Esophagus muscularis mucosa (tissue), 4 donors: ENCODE measurements at regions not wholly inside any gene's neighbourhood (a gene's known extent, or its start where the extent isn't known, plus 50 kb on each side); places are given as distances from the start of the nearest gene placed in this dataset.
"Not testable (repeated sequence)": the region's sequence is repeated elsewhere in the genome, so short reads cannot be mapped to it uniquely, and the experiment has no call there.

Experiments used
- DNase-seq: peaks from one replicate; pipeline ENCODE4 v3.0.0-alpha.2; 2017; ENCODE audit errors: extremely low spot score
- H3K27ac ChIP-seq, 4 donors: fragments of 200-600 bp; sonication (generic); replicated peaks in 1 of 4; 1 replicate in 3 of 4; 2 replicates in 1 of 4; pipeline ENCODE4 v1.5.1; 2016 to 2019; ENCODE audit warnings: mild to moderate bottlenecking in 1 of 4
- H3K27me3 ChIP-seq, 4 donors: fragments of 200-600 bp; sonication (generic); one replicate each; pipeline versions ENCODE4 v1.5.1 to v1.6.0; 2016 to 2019
- H3K36me3 ChIP-seq, 4 donors: fragments of 200-600 bp; sonication (generic); one replicate each; pipeline ENCODE4 v1.5.1; 2016 to 2019
- H3K4me1 ChIP-seq, 4 donors: fragments of 200-600 bp; sonication (generic); one replicate each; pipeline ENCODE4 v1.5.1; 2016 to 2019
- H3K4me3 ChIP-seq, 4 donors: fragments of 200-600 bp; sonication (generic); 1 replicate in 2 of 4; 2 replicates in 2 of 4; pipeline ENCODE4 v1.5.1; 2016 to 2019; ENCODE audit warnings: mild to moderate bottlenecking in 4 of 4, moderate library complexity in 1 of 4
- H3K9me3 ChIP-seq, 4 donors: fragments of 200-600 bp; sonication (generic); 1 replicate in 3 of 4; 2 replicates in 1 of 4; pipeline ENCODE4 v1.5.1; 2016 to 2019
- CTCF ChIP-seq, 3 experiments: fragments of 200-600 bp in 2 of 3; fragments of 450-650 bp in 1 of 3; sonication (generic) in 2 of 3; IDR thresholded peaks; one replicate each; pipeline ENCODE4 v1.5.1; 2017 to 2019; ENCODE audit warnings: antibody characterized with exemption in 3 of 3, mild to moderate bottlenecking in 2 of 3, moderate library complexity in 1 of 3
- EP300 ChIP-seq: sonication (generic); formaldehyde crosslinking; IDR thresholded peaks from one replicate; pipeline ENCODE4 v1.6.1; 2017; ENCODE audit warnings: antibody characterized with exemption
- POLR2A ChIP-seq: fragments of 450-650 bp; IDR thresholded peaks from one replicate; pipeline ENCODE4 v1.6.1; 2017; ENCODE audit warnings: antibody characterized with exemption, moderate library complexity, mild to moderate bottlenecking, low read depth
- POLR2AphosphoS5 ChIP-seq, 2 donors: sonication (generic); formaldehyde crosslinking; IDR thresholded peaks; one replicate each; pipeline ENCODE4 v1.6.1; 2017; ENCODE audit warnings: antibody characterized with exemption in 2 of 2
- WGBS: methylation state at CpG from one replicate; pipeline ENCODE4 v1.1.5; 2018; 5-methylcytosine and 5-hydroxymethylcytosine counted together
- intact Hi-C: fragments of 100-400 bp; cut with DNase I; formaldehyde crosslinking; loops from one replicate; pipeline ENCODE4 v1.15.1; 2023

- Histone ChIP-seq H3K27ac (no peak overlapping the region), H3K9me3 (no peaks in the 10 kb centered on the region), H3K4me1 (no peaks in the 10 kb centered on the region), H3K36me3 (no peaks in the 10 kb centered on the region), H3K27me3 (peaks cover 0 to 44% (median 0%) of the 10 kb centered on the region in 4 donors), H3K4me3 (no peak overlapping the region)
- intact Hi-C loops: no loop called here
- TF ChIP-seq POLR2AphosphoS5 (IDR thresholded peaks at IDR 0.05) (no peak), EP300 (no peak), CTCF (IDR thresholded peaks at IDR 0.05) (no peak), POLR2A (no peak)
- WGBS: 90% methylated on average over 20 of the region's 20 CpGs
- no peak for DNase-seq
Observed at GRCh38 chr1:53398576-53399365, 60.4 kb upstream of the DMRTB1 start.

- peaks cover 0 to 44% (median 0%) of the 10 kb centered on the region in 4 donors for H3K27me3 ChIP-seq
- H3K9me3 ChIP-seq, DNase-seq, H3K36me3 ChIP-seq, H3K4me3 ChIP-seq, H3K27ac ChIP-seq, H3K4me1 ChIP-seq, intact Hi-C loops: not testable (repeated sequence)
- WGBS: 95% methylated on average over 15 of the region's 15 CpGs
Observed at GRCh38 chr1:53399370-53400133, 59.6 kb upstream of the DMRTB1 start.

GRCh38 chr1:53400761-53401674, 58.2 kb upstream of the DMRTB1 start:
- H3K9me3 ChIP-seq: no peaks in the 10 kb centered on the region
- H3K4me3 ChIP-seq: no peak overlapping the region
- TF ChIP-seq CTCF (IDR thresholded peaks at IDR 0.05): no peak
- TF ChIP-seq EP300: no peak
- TF ChIP-seq POLR2A: no peak
- no peak for TF ChIP-seq POLR2AphosphoS5 (IDR thresholded peaks at IDR 0.05)
- DNase-seq: no peak
- H3K36me3 ChIP-seq: no peaks in the 10 kb centered on the region
- H3K27me3 ChIP-seq: peaks cover 0 to 44% (median 0%) of the 10 kb centered on the region in 4 donors
- no peak overlapping the region for H3K27ac ChIP-seq
- intact Hi-C loops: no loop called here
- 90% methylated on average over 14 of the region's 14 CpGs for WGBS
- no peaks in the 10 kb centered on the region for H3K4me1 ChIP-seq

- 88% methylated on average over 10 of the region's 11 CpGs for WGBS
- intact Hi-C loops: no loop called here
- TF ChIP-seq POLR2AphosphoS5 (IDR thresholded peaks at IDR 0.05): no peak
- TF ChIP-seq EP300: no peak
- TF ChIP-seq CTCF (IDR thresholded peaks at IDR 0.05): no peak
- no peak for TF ChIP-seq POLR2A
- H3K4me3 ChIP-seq: no peak overlapping the region
- peaks cover 0 to 44% (median 0%) of the 10 kb centered on the region in 4 donors for H3K27me3 ChIP-seq
- H3K36me3 ChIP-seq: no peaks in the 10 kb centered on the region
- no peaks in the 10 kb centered on the region for H3K4me1 ChIP-seq
- DNase-seq: no peak
- no peak overlapping the region for H3K27ac ChIP-seq
- H3K9me3 ChIP-seq: no peaks in the 10 kb centered on the region
Observed at GRCh38 chr1:53401813-53402745, 57.1 kb upstream of the DMRTB1 start.
